SW480 (cell line): ENCODE measurements at regions not wholly inside any gene's neighbourhood (a gene's known extent, or its start where the extent isn't known, plus 50 kb on each side); places are given as distances from the start of the nearest gene placed in this dataset.
"Not testable (repeated sequence)": the region's sequence is repeated elsewhere in the genome, so short reads cannot be mapped to it uniquely, and the experiment has no call there.

Source experiments
- DNase-seq: peaks from one replicate; pipeline ENCODE4 v3.0.0-alpha.2; 2016; ENCODE audit warnings: low spot score

GRCh38 chr6:167229586-167229985 is 61.5 kb upstream of the UNC93A start:
- DNase-seq: no peak

GRCh38 chr6:167230288-167230687 is 60.8 kb upstream of the UNC93A start:
- no peak for DNase-seq

- no peak for DNase-seq
Observed at GRCh38 chr6:167232356-167232755, 58.8 kb upstream of the UNC93A start.

GRCh38 chr6:167233490-167233889 is 57.6 kb upstream of the UNC93A start:
- DNase-seq: no peak

GRCh38 chr6:167234576-167234975 is 56.5 kb upstream of the UNC93A start:
- not testable (repeated sequence) for DNase-seq

GRCh38 chr6:167235005-167235404 is 56.1 kb upstream of the UNC93A start:
- DNase-seq: no peak

- DNase-seq: no peak
Observed at GRCh38 chr6:167235421-167236238, 55.5 kb upstream of the UNC93A start.

GRCh38 chr6:167236239-167236571 is 54.9 kb upstream of the UNC93A start:
- no peak for DNase-seq

- DNase-seq: no peak
Observed at GRCh38 chr6:167237438-167238145, 53.5 kb upstream of the UNC93A start.

- no peak for DNase-seq
Observed at GRCh38 chr6:167238146-167238693, 52.9 kb upstream of the UNC93A start.

GRCh38 chr6:167238694-167239467 is 52.2 kb upstream of the UNC93A start:
- no peak for DNase-seq

GRCh38 chr6:167239470-167239869 is 51.6 kb upstream of the UNC93A start:
- DNase-seq: not testable (repeated sequence)

- DNase-seq: no peak
Observed at GRCh38 chr6:167240034-167240541, 51.0 kb upstream of the UNC93A start.
